ENCODE measurements at regions not wholly inside any gene's neighbourhood (a gene's known extent, or its start where the extent isn't known, plus 50 kb on each side); places are given as distances from the start of the nearest gene placed in this dataset.

DNA sequence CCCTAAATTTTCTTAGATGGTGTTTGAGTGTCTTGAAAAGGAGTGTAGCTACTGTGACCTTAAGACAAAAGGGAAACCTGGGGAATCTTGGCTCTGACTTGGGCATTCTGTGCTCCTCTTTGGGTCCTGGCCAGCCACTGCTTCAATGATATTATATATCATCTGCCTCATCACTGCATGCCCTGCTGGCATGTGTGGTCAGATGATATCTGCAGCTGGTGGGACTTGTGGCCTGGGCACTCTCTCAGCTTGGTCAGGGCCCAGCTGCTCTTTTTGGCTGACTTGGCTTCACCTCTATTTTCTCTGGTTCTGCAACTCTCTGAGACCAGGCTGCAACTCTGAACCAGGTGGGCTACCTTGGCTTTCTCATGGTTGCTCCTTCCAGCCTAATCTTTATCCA lies 446.1 kb upstream of the RARB start:
- dilution Hi-C loops (cut with MboI; ENCODE audit: extremely low pct_ligation_motif_present, low sequenced_read_pairs), result no loop called here
- H3K9me3 ChIP-seq (ENCODE audit: control insufficient read depth, low read depth, low read length), result no peaks in the 10 kb centered on the region
- no peak overlapping the region for H3K27ac ChIP-seq (ENCODE audit: control insufficient read depth, insufficient read depth, low read length)

GRCh38 chr3:24985668-24986067 lies 442.4 kb upstream of the RARB start:
- dilution Hi-C loops (cut with MboI; ENCODE audit: extremely low pct_ligation_motif_present, low sequenced_read_pairs), result no loop called here
- FAIRE-seq (no peak), DNase-seq (ENCODE audit: low read depth, low spot score) (no peak)
- Histone ChIP-seq H3K9me3 (ENCODE audit: control insufficient read depth, low read depth, low read length) (no peaks in the 10 kb centered on the region), H3K9me1 (ENCODE audit: control insufficient read depth, extremely low read depth, insufficient read depth, low read length) (no peaks in the 10 kb centered on the region), H3K36me3 (ENCODE audit: control insufficient read depth in 2 of 2, extremely low read depth in 1 of 2, insufficient read depth in 2 of 2, low read length in 2 of 2) (no peaks in the 10 kb centered on the region), H3K79me2 (ENCODE audit: control insufficient read depth, insufficient read depth, low read length) (no peaks in the 10 kb centered on the region), H4K20me1 (ENCODE audit: control insufficient read depth, extremely low read depth, insufficient read depth, low read length) (no peaks in the 10 kb centered on the region), H3K4me1 (ENCODE audit: control insufficient read depth, extremely low read depth, insufficient read depth, low read length) (no peaks in the 10 kb centered on the region), H3K9ac (ENCODE audit: control insufficient read depth, extremely low read depth, insufficient read depth, low read length) (no peak overlapping the region), H3K27me3 (ENCODE audit: control insufficient read depth, extremely low read depth, insufficient read depth, low read length) (no peaks in the 10 kb centered on the region), H3K4me3 (ENCODE audit: control insufficient read depth in 2 of 3, extremely low read depth in 1 of 3, insufficient read depth in 2 of 3, low read depth in 1 of 3, low read length in 3 of 3) (no peak overlapping the region), H3K4me2 (ENCODE audit: control insufficient read depth, extremely low read depth, insufficient read depth, low read depth, low read length) (no peak overlapping the region), H3K27ac (ENCODE audit: control insufficient read depth, insufficient read depth, low read length) (no peak overlapping the region), H2AFZ (ENCODE audit: control insufficient read depth, low read length) (no peak overlapping the region)
- no peak for TF ChIP-seq EZH2 (IDR thresholded peaks at IDR 0.05; ENCODE audit: low read length)
- TF ChIP-seq, protein P1, sequence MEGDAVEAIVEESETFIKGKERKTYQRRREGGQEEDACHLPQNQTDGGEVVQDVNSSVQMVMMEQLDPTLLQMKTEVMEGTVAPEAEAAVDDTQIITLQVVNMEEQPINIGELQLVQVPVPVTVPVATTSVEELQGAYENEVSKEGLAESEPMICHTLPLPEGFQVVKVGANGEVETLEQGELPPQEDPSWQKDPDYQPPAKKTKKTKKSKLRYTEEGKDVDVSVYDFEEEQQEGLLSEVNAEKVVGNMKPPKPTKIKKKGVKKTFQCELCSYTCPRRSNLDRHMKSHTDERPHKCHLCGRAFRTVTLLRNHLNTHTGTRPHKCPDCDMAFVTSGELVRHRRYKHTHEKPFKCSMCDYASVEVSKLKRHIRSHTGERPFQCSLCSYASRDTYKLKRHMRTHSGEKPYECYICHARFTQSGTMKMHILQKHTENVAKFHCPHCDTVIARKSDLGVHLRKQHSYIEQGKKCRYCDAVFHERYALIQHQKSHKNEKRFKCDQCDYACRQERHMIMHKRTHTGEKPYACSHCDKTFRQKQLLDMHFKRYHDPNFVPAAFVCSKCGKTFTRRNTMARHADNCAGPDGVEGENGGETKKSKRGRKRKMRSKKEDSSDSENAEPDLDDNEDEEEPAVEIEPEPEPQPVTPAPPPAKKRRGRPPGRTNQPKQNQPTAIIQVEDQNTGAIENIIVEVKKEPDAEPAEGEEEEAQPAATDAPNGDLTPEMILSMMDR (optimal IDR thresholded peaks at IDR 0.05 in 1 of 3, IDR thresholded peaks at IDR 0.05 in 1 of 3, conservative IDR thresholded peaks at IDR 0.05 in 1 of 3; ENCODE audit: extremely low read depth in 1 of 3, insufficient read depth in 2 of 3, low read length in 3 of 3), result no peak

More for the DNA sequence above, 446.1 kb upstream of the RARB start:
- FAIRE-seq, result no peak
- no peak for DNase-seq (ENCODE audit: low read depth, low spot score)
- H3K27me3 ChIP-seq (ENCODE audit: control insufficient read depth, extremely low read depth, insufficient read depth, low read length), result no peaks in the 10 kb centered on the region
- no peaks in the 10 kb centered on the region for H3K36me3 ChIP-seq (ENCODE audit: control insufficient read depth in 2 of 2, extremely low read depth in 1 of 2, insufficient read depth in 2 of 2, low read length in 2 of 2)
- no peaks in the 10 kb centered on the region for H3K4me1 ChIP-seq (ENCODE audit: control insufficient read depth, extremely low read depth, insufficient read depth, low read length)
- TF ChIP-seq, protein P1 (optimal IDR thresholded peaks at IDR 0.05 in 1 of 3, IDR thresholded peaks at IDR 0.05 in 1 of 3, conservative IDR thresholded peaks at IDR 0.05 in 1 of 3; ENCODE audit: extremely low read depth in 1 of 3, insufficient read depth in 2 of 3, low read length in 3 of 3), result no peak
- no peak for TF ChIP-seq EZH2 (IDR thresholded peaks at IDR 0.05; ENCODE audit: low read length)
- H3K4me3 ChIP-seq (ENCODE audit: control insufficient read depth in 2 of 3, extremely low read depth in 1 of 3, insufficient read depth in 2 of 3, low read depth in 1 of 3, low read length in 3 of 3), result no peak overlapping the region
- H3K4me2 ChIP-seq (ENCODE audit: control insufficient read depth, extremely low read depth, insufficient read depth, low read depth, low read length), result no peak overlapping the region
- no peaks in the 10 kb centered on the region for H3K9me1 ChIP-seq (ENCODE audit: control insufficient read depth, extremely low read depth, insufficient read depth, low read length)
- H3K9ac ChIP-seq (ENCODE audit: control insufficient read depth, extremely low read depth, insufficient read depth, low read length), result no peak overlapping the region
- no peaks in the 10 kb centered on the region for H3K79me2 ChIP-seq (ENCODE audit: control insufficient read depth, insufficient read depth, low read length)
- H4K20me1 ChIP-seq (ENCODE audit: control insufficient read depth, extremely low read depth, insufficient read depth, low read length), result no peaks in the 10 kb centered on the region
- H2AFZ ChIP-seq (ENCODE audit: control insufficient read depth, low read length), result no peak overlapping the region
